ENCODE measurements at regions not wholly inside any gene's neighbourhood (a gene's known extent, or its start where the extent isn't known, plus 50 kb on each side); places are given as distances from the start of the nearest gene placed in this dataset.

- H3K27ac ChIP-seq, result no peak overlapping the region
- no peak for TF ChIP-seq CTCF (conservative IDR thresholded peaks at IDR 0.05)
- no peak for TF ChIP-seq ZFX (IDR thresholded peaks at IDR 0.05)
These were observed 142.6 kb upstream of the CIBAR2 start for GRCh38 chr16:85254921-85255320.

GRCh38 chr16:85255777-85256176, 143.5 kb upstream of the CIBAR2 start:
- no peak overlapping the region for H3K27ac ChIP-seq
- TF ChIP-seq CTCF (conservative IDR thresholded peaks at IDR 0.05), result no peak
- no peak for TF ChIP-seq ZFX (IDR thresholded peaks at IDR 0.05)

- no peak overlapping the region for H3K27ac ChIP-seq
- TF ChIP-seq ZFX (IDR thresholded peaks at IDR 0.05) (no peak), CTCF (conservative IDR thresholded peaks at IDR 0.05) (no peak)
These were observed 144.0 kb upstream of the CIBAR2 start for GRCh38 chr16:85256190-85256739.

GRCh38 chr16:85257483-85257882, 145.2 kb upstream of the CIBAR2 start:
- TF ChIP-seq CTCF (conservative IDR thresholded peaks at IDR 0.05) (no peak), ZFX (IDR thresholded peaks at IDR 0.05) (no peak)
- H3K27ac ChIP-seq, result no peak overlapping the region

- TF ChIP-seq ZFX (IDR thresholded peaks at IDR 0.05) (no peak), CTCF (conservative IDR thresholded peaks at IDR 0.05) (no peak)
- no peak overlapping the region for H3K27ac ChIP-seq
These were observed 145.9 kb upstream of the CIBAR2 start for GRCh38 chr16:85258166-85258565.

- no peak overlapping the region for H3K27ac ChIP-seq
- TF ChIP-seq ZFX (IDR thresholded peaks at IDR 0.05) (no peak), CTCF (conservative IDR thresholded peaks at IDR 0.05) (no peak)
These were observed 146.4 kb upstream of the CIBAR2 start for GRCh38 chr16:85258629-85259028.

GRCh38 chr16:85259115-85259831, 147.0 kb upstream of the CIBAR2 start:
- H3K27ac ChIP-seq, result no peak overlapping the region
- TF ChIP-seq ZFX (IDR thresholded peaks at IDR 0.05) (no peak), CTCF (conservative IDR thresholded peaks at IDR 0.05) (no peak)

Data from C4-2B (cell line).